ENCODE measurements at regions not wholly inside any gene's neighbourhood (a gene's known extent, or its start where the extent isn't known, plus 50 kb on each side); places are given as distances from the start of the nearest gene placed in this dataset.
A peak's percentile ranks its signal among the peaks of the same experiment; 100 is the strongest.

DNA sequence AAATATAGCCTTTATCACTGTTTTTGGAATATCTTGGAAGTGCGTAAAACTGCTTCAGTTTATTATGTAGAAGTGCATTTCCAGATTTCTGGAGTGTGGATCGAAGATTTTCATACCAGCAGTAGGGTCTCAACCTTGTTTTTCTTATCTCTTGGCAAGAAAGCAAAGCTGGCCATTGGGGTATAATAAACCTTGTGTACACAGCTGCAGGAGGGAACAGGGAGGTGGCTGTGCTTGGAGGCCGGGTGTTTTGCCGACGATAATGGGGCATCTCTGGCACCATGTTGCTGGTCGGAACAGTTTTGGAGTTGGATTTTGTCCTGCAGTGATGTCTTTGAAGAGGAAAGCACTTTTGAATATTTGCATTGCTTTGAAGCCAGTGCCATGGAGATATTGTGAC lies 308.8 kb upstream of the DMRT1 start:
- Histone ChIP-seq H3K27ac (ENCODE audit: low read length) (no peak overlapping the region), H3K4me3 (ENCODE audit: low read length) (no peak overlapping the region), H3K4me1 (ENCODE audit: control insufficient read depth, insufficient read depth, low read length) (peaks cover 13% of the 10 kb centered on the region), H3K27me3 (ENCODE audit: control insufficient read depth, insufficient read depth) (no peaks in the 10 kb centered on the region), H3K9me3 (ENCODE audit: control insufficient read depth, low read length) (no peaks in the 10 kb centered on the region)
- ATAC-seq = peak; percentile 21 to 52
- intact Hi-C loops (cut with DNase I) = no loop called here
- peak in 1 of 3 donors; percentile 64 for DNase-seq
- 36% methylated on average over 6 of the region's 6 CpGs for WGBS

DNA sequence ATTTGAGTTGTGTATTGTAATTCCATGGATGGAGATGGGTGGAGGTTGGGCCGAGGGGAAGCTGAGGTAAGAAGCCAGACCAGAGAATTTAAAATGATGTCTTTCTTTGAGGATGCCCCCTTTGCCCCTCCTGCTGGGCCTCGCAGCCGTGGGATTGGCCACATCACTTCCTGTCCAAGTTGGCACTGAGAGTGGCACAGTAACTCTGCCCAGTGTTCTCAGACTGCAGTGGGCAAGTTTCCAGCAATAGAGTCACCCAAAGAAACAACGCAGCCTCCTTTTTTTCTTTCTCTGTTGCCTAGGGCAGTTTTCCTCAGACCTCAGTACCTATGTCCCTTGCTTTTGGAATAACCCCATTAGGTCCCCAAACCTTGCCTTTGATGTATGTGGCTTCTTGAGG lies 306.6 kb upstream of the DMRT1 start:
- intact Hi-C loops (cut with DNase I) = no loop called here
- no peaks in the 10 kb centered on the region for H3K27me3 ChIP-seq (ENCODE audit: control insufficient read depth, insufficient read depth)
- peak; percentile 48 to 68 (median 54) for DNase-seq
- H3K27ac ChIP-seq (ENCODE audit: low read length) = peak overlapping the region; percentile 48
- H3K4me3 ChIP-seq (ENCODE audit: low read length) = no peak overlapping the region
- ATAC-seq = peak; percentile 57
- H3K9me3 ChIP-seq (ENCODE audit: control insufficient read depth, low read length) = no peaks in the 10 kb centered on the region
- H3K4me1 ChIP-seq (ENCODE audit: control insufficient read depth, insufficient read depth, low read length) = peaks cover 14% of the 10 kb centered on the region
- 27% methylated on average over 4 of the region's 4 CpGs for WGBS

DNA sequence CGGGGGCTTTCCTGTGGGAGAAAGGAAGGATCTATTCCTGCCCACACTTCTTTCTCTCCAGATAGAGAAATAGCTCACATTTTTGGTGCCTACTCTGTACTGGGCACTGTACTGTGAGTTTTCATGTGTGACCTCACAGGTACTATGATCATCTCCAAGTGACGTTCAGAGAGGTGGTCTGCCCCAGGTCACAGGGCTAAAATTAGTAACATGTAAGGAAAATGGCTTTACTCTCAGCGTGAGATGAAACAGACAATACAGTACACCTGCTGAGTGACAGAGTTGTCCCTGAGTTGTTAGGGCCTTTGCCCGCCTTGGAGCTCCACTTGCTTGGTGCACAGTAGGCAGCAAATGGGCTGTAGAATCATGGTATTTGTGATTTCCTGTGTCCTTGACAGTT lies 306.1 kb upstream of the DMRT1 start:
- WGBS = 66% methylated on average over 4 of the region's 4 CpGs
- peak overlapping the region; percentile 54 for H3K27ac ChIP-seq (ENCODE audit: low read length)
- no peaks in the 10 kb centered on the region for H3K9me3 ChIP-seq (ENCODE audit: control insufficient read depth, low read length)
- no peaks in the 10 kb centered on the region for H3K27me3 ChIP-seq (ENCODE audit: control insufficient read depth, insufficient read depth)
- intact Hi-C loops (cut with DNase I) = no loop called here
- DNase-seq (no peak), ATAC-seq (no peak)
- H3K4me3 ChIP-seq (ENCODE audit: low read length) = no peak overlapping the region
- peaks cover 14% of the 10 kb centered on the region for H3K4me1 ChIP-seq (ENCODE audit: control insufficient read depth, insufficient read depth, low read length)

DNA sequence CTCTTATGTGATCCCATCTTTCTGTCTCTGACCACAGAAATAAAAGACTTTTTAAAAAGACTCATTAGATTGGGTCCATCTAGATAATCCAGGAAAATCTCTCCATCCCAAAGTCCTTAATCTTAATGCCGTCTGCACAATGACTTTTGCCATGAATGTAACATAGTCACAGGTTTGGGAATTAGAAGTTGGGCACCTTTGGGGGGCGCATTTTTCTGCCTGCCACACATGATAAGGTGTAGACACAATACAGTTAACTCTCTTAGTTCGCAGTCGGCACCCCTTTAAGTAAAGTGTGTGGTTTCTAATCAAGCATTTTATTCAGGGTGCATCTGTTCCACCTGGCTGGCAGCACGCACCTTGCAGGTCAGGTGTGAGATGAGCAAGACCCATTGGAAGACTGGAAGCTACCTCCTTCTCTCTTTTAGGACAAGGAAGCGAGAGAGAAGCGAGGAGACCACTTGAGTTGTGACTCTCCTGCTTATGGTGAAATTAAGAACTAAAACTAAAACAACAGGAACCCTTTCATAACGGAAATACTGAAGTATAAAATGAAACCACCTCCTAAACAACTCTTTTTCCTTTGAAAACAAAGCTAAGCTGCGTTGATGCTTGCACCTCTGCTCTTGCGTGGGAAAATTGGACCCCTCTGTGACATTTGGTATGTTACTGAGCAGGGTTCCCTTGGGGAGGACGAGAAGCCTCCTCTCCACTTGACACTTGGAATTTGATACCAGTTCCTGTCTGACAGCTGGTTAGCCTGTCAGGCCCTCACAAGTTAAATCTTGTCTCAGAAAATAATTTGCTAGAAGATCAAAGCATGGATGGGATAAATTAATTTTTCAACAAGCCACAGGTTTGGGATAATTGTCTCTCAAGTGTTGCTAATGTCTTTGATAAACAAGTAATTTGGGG lies 304.6 kb upstream of the DMRT1 start:
- intact Hi-C loops (cut with DNase I) = no loop called here
- DNase-seq (no peak), ATAC-seq (peak in 1 of 2 donors; percentile 47)
- Histone ChIP-seq H3K4me3 (ENCODE audit: low read length) (no peak overlapping the region), H3K4me1 (ENCODE audit: control insufficient read depth, insufficient read depth, low read length) (peaks cover 11% of the 10 kb centered on the region), H3K9me3 (ENCODE audit: control insufficient read depth, low read length) (no peaks in the 10 kb centered on the region), H3K27me3 (ENCODE audit: control insufficient read depth, insufficient read depth) (no peaks in the 10 kb centered on the region), H3K27ac (ENCODE audit: low read length) (no peak overlapping the region)
- 63% methylated on average over 11 of the region's 11 CpGs for WGBS

DNA sequence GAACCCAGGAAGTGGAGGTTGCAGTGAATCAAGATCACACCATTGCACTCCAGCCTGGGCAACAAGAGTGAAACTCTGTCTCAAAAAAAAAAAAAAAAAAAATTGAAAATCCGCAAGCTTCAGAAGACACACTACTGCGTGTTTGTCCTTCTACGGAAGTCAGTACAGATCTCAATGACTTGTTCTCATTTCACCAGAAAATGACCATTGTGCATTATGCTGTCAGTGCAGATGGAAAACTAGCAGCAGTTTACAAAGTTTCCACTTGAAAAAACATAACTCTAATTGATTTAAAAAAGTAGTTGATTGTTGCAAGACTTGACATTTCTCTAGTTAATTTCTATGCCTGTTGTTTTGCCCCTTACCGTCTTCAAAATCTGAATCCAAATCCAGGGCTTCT lies 298.0 kb upstream of the DMRT1 start:
- no peaks in the 10 kb centered on the region for H3K27me3 ChIP-seq (ENCODE audit: control insufficient read depth, insufficient read depth)
- no peak overlapping the region for H3K27ac ChIP-seq (ENCODE audit: low read length)
- DNase-seq = no peak
- intact Hi-C loops (cut with DNase I) = loop anchor here in 1 of 4 donors (10.0 kb wide), 1 partner anchor 79 kb away; no protein-coding TSS in a partner anchor
- no peak for ATAC-seq
- no peak overlapping the region for H3K4me3 ChIP-seq (ENCODE audit: low read length)
- WGBS = 44% methylated on average over 4 of the region's 4 CpGs
- peaks cover 15% of the 10 kb centered on the region for H3K4me1 ChIP-seq (ENCODE audit: control insufficient read depth, insufficient read depth, low read length)
- no peaks in the 10 kb centered on the region for H3K9me3 ChIP-seq (ENCODE audit: control insufficient read depth, low read length)

DNA sequence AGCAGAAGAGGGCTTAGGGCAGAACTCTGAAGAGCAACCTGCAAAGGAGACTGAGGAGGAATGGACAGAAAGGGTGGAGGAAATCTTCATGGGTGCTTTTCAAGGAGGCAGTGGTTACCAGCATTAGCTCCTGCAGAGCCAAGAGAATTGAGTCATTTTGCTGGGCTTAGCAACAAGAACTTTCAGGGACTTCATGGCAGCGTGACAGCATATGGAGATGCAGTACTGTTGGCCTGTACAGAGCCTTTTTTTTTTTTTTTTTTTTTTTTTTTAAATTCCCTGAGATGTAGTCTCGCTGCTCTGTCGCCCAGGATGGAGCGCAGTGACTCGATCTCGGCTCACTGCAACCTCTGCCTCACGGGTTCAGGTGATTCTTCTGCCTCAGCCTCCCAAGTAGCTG lies 296.0 kb upstream of the DMRT1 start:
- peak; percentile 78 to 80 for ATAC-seq
- no peaks in the 10 kb centered on the region for H3K9me3 ChIP-seq (ENCODE audit: control insufficient read depth, low read length)
- H3K4me3 ChIP-seq (ENCODE audit: low read length) = no peak overlapping the region
- WGBS = 50% methylated on average over 7 of the region's 7 CpGs
- H3K27ac ChIP-seq (ENCODE audit: low read length) = peak overlapping the region; percentile 91
- peaks cover 18% of the 10 kb centered on the region for H3K4me1 ChIP-seq (ENCODE audit: control insufficient read depth, insufficient read depth, low read length)
- H3K27me3 ChIP-seq (ENCODE audit: control insufficient read depth, insufficient read depth) = no peaks in the 10 kb centered on the region
- peak; percentile 58 to 87 (median 81) for DNase-seq
- intact Hi-C loops (cut with DNase I) = loop anchor here in 1 of 4 donors (10.0 kb wide), 1 partner anchor 81 kb away; no protein-coding TSS in a partner anchor

DNA sequence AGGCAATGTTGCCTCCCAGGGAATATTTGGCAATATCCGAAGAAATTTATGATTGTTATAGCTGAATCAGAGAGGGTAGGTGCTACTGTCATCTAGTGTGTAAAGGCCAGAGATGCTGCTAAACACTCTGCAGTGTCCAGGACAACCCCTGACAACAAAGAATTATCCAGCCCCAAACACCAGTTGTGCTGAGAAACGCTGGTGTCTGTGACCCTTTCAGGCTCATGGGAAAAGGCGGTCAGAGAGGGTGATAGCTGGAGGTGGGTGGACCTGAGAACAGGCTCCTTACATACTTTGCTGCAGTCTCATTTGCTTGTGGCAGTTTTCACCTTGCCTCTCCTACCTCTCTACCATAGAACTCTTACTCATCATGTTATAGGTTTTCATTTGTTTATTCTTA lies 295.3 kb upstream of the DMRT1 start:
- Histone ChIP-seq H3K9me3 (ENCODE audit: control insufficient read depth, low read length) (no peaks in the 10 kb centered on the region), H3K4me3 (ENCODE audit: low read length) (no peak overlapping the region), H3K27ac (ENCODE audit: low read length) (peak overlapping the region; percentile 91), H3K27me3 (ENCODE audit: control insufficient read depth, insufficient read depth) (no peaks in the 10 kb centered on the region), H3K4me1 (ENCODE audit: control insufficient read depth, insufficient read depth, low read length) (peaks cover 18% of the 10 kb centered on the region)
- ATAC-seq (peak; percentile 68 to 69), DNase-seq (no peak)
- 32% methylated on average over 3 of the region's 3 CpGs for WGBS
- intact Hi-C loops (cut with DNase I) = loop anchor here in 1 of 4 donors (10.0 kb wide), 1 partner anchor 81 kb away; no protein-coding TSS in a partner anchor

DNA sequence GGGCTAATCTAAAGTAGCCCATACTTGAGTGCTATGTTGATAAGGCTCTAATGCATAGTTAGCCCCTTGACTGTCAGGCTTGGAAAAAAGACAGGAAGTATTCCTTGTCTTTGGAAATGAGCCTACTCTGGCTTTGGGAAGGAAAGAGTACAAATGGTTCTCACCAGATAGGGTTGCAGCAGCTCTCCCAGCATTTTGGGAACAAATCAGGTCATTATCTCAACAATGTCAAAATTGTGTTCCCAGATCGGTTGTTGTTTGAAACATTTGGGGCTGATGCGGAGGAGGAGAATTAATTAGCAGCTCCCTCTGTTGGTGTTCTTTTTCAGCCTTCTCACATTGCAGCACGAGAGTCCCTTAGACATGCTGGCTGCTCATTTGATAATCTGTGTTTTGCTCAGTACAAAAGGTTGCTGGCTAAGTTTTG lies 294.7 kb upstream of the DMRT1 start:
- H3K27ac ChIP-seq (ENCODE audit: low read length) = peak overlapping the region; percentile 91
- peak; percentile 83 to 84 for ATAC-seq
- peaks cover 18% of the 10 kb centered on the region for H3K4me1 ChIP-seq (ENCODE audit: control insufficient read depth, insufficient read depth, low read length)
- DNase-seq = peak in 1 of 3 donors; percentile 44
- peak overlapping the region; percentile 13 for H3K4me3 ChIP-seq (ENCODE audit: low read length)
- intact Hi-C loops (cut with DNase I) = loop anchor here in 1 of 4 donors (10.0 kb wide), 1 partner anchor 82 kb away; no protein-coding TSS in a partner anchor
- 12% methylated on average over 3 of the region's 3 CpGs for WGBS
- H3K9me3 ChIP-seq (ENCODE audit: control insufficient read depth, low read length) = no peaks in the 10 kb centered on the region
- H3K27me3 ChIP-seq (ENCODE audit: control insufficient read depth, insufficient read depth) = no peaks in the 10 kb centered on the region

DNA sequence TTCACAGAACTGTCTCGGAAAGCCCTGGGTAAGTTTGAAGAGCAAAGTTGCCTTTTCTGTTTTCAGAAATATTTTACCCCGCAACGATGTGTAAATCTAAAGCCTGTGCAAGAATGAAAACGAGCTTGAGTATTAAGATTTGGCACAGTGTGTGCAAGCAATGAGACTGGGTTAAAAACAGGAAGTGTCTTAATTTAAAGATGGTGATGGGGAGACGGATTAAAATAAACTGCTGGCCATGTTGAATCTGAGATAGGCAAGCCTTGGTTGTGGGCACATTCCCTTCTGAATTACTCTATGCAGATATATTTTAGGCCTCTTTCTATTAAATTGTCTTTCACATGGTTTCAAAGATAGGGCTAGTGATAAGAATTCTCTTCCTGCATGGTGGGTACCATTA lies 294.2 kb upstream of the DMRT1 start:
- no peaks in the 10 kb centered on the region for H3K9me3 ChIP-seq (ENCODE audit: control insufficient read depth, low read length)
- DNase-seq = no peak
- H3K27me3 ChIP-seq (ENCODE audit: control insufficient read depth, insufficient read depth) = no peaks in the 10 kb centered on the region
- no peak for ATAC-seq
- WGBS = 21% methylated on average over 5 of the region's 5 CpGs
- peak overlapping the region; percentile 91 for H3K27ac ChIP-seq (ENCODE audit: low read length)
- H3K4me3 ChIP-seq (ENCODE audit: low read length) = peak overlapping the region; percentile 13
- peaks cover 21% of the 10 kb centered on the region for H3K4me1 ChIP-seq (ENCODE audit: control insufficient read depth, insufficient read depth, low read length)
- intact Hi-C loops (cut with DNase I) = loop anchor here in 1 of 4 donors (10.0 kb wide), 1 partner anchor 83 kb away; no protein-coding TSS in a partner anchor

DNA sequence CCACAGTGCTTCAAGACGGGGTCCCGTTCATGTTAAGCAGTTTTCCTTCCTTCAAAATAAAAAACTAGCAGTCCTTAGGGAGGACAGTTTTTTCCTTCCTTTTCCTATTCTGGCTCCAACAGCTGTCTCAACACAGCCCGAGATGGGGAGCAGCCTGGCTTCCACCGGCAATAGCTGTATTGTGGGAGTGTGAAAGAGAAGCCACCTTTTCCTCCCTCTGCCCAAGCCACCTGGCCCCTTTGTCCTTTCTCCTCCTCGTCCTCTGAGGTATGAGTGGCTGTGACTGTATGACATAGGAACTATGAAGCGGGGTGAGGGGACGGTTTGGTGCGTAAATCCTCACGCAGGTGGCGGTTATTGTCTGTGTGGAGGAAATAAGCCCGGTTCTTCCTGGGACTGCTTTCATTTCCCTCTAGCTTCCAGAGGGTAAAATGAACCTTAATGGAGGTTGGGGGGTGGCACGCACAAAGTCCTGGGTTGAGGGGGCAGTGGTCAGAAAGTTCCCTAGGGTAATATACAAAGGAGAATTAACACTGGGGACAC lies 292.0 kb upstream of the DMRT1 start:
- intact Hi-C loops (cut with DNase I) = loop anchor here in 1 of 4 donors (10.0 kb wide), 1 partner anchor 85 kb away; no protein-coding TSS in a partner anchor
- DNase-seq (no peak), ATAC-seq (no peak)
- WGBS = 55% methylated on average over 12 of the region's 12 CpGs
- no peaks in the 10 kb centered on the region for H3K9me3 ChIP-seq (ENCODE audit: control insufficient read depth, low read length)
- H3K27me3 ChIP-seq (ENCODE audit: control insufficient read depth, insufficient read depth) = no peaks in the 10 kb centered on the region
- no peak overlapping the region for H3K4me3 ChIP-seq (ENCODE audit: low read length)
- peaks cover 21% of the 10 kb centered on the region for H3K4me1 ChIP-seq (ENCODE audit: control insufficient read depth, insufficient read depth, low read length)
- H3K27ac ChIP-seq (ENCODE audit: low read length) = no peak overlapping the region

DNA sequence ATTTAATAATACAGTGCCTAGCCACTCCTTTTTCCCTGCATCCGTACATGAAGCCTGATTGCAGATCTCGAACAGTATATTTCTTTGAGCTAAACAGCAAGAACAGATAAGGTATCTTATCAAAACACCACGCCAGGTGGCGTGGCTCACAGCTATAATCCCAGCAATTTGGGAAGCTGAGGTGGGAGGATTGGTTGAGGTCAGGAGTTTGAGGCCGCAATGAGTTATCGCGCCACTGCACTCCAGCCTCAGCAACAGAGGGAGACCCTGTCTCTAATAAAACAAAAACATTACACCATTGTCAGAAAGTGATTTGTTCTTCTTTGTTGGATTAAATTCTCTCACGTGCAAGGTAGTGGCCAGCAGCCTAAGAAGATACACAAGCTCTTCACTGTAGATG lies 291.2 kb upstream of the DMRT1 start:
- no peak overlapping the region for H3K4me3 ChIP-seq (ENCODE audit: low read length)
- H3K9me3 ChIP-seq (ENCODE audit: control insufficient read depth, low read length) = no peaks in the 10 kb centered on the region
- WGBS = 79% methylated on average over 8 of the region's 8 CpGs
- ATAC-seq (no peak), DNase-seq (no peak)
- H3K27ac ChIP-seq (ENCODE audit: low read length) = no peak overlapping the region
- no peaks in the 10 kb centered on the region for H3K27me3 ChIP-seq (ENCODE audit: control insufficient read depth, insufficient read depth)
- H3K4me1 ChIP-seq (ENCODE audit: control insufficient read depth, insufficient read depth, low read length) = peaks cover 15% of the 10 kb centered on the region
- intact Hi-C loops (cut with DNase I) = no loop called here

Data from right cardiac atrium (tissue), 5 donors.